ENCODE measurements at regions not wholly inside any gene's neighbourhood (a gene's known extent, or its start where the extent isn't known, plus 50 kb on each side); places are given as distances from the start of the nearest gene placed in this dataset.
"Not testable (repeated sequence)": the region's sequence is repeated elsewhere in the genome, so short reads cannot be mapped to it uniquely, and the experiment has no call there.

DNA sequence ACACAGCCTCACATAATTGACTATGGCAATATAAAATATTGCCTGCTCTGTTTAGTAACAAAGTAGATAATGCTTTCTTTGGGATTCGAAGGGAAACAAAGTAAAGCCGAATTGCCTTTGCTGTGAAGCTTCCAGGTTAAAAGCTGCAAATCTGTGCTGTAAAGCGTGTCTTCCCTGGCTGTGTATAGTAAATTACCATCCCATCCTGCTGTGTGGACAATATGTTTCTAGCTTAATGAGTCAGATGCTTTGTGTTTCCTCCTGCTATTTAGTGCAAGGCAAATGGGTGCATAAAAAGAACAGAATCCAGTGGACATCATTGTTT is 265.1 kb downstream of the SOCS6 start:
- TF ChIP-seq, protein P1, sequence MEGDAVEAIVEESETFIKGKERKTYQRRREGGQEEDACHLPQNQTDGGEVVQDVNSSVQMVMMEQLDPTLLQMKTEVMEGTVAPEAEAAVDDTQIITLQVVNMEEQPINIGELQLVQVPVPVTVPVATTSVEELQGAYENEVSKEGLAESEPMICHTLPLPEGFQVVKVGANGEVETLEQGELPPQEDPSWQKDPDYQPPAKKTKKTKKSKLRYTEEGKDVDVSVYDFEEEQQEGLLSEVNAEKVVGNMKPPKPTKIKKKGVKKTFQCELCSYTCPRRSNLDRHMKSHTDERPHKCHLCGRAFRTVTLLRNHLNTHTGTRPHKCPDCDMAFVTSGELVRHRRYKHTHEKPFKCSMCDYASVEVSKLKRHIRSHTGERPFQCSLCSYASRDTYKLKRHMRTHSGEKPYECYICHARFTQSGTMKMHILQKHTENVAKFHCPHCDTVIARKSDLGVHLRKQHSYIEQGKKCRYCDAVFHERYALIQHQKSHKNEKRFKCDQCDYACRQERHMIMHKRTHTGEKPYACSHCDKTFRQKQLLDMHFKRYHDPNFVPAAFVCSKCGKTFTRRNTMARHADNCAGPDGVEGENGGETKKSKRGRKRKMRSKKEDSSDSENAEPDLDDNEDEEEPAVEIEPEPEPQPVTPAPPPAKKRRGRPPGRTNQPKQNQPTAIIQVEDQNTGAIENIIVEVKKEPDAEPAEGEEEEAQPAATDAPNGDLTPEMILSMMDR (conservative IDR thresholded peaks at IDR 0.05; ENCODE audit: control insufficient read depth, insufficient read depth, low read depth, low read length): no peak
- no peak for DNase-seq (ENCODE audit: low read depth)
- no peak overlapping the region for H3K4me3 ChIP-seq (ENCODE audit: control insufficient read depth, low read depth, low read length)

DNA sequence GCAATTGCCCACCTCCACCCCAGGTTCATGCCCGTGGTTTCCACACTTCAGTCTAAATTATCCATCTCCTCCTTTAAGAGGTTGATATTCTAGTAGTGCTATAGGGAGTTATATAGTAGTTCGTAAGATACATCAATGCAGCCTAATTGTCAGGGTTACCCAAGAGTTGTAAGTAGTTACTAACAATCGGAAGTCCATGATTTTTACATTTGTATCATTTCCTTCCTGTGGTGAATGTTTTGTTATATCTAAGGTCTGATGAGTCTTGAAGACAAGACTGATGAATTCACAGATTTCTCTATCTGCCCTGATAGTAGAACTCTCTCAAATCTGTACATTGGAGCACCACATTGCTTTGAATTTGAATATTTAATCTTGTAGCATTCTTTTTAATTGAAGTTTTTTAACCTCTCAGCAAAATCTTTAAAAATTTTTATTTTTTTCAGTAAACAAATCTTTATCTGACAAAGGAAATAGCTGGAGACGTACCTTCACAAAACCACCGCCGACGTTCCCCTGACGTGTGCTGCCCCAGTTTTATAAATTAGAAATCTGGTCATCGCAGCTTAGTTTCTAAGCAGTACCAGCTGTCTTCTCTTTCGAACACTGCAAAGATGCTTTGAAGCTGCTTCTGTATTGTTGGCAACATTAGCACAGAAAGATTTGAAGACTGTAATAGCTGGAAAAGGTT is 264.5 kb downstream of the SOCS6 start:
- no peak overlapping the region for H3K4me3 ChIP-seq (ENCODE audit: control insufficient read depth, low read depth, low read length)
- DNase-seq (ENCODE audit: low read depth): no peak
- TF ChIP-seq, protein P1 (conservative IDR thresholded peaks at IDR 0.05; ENCODE audit: control insufficient read depth, insufficient read depth, low read depth, low read length): no peak

DNA sequence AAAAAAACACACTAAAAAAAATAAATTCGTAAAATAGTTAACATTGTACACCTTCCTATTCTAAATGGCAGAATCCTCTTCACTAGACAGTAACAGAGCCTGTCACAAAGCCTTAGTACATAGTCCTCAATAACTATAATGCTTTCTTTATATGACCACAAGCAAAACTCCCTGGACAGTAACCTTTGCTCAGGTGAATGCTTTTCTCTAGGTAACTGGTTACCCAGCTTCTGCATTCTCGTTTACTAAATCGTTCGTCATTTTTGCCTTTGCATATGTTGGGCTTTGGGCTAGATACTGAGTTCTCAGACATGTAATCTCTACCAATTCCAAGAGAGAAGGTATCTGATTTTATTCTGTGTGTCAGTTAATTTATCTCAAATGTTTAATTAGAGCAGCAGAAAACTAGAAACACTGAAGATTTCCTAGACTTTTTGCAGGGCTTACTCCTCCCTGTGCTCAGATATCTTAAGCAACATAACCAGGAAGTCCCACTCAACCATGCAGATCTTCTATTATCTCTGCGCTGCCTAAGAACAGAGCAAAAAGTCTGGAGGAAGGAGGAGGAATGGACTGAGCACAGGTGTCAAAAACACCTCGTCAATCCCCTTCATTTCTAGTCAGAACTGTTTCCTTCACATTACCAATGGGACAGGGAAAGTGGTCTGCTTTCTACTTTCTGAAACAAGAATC is 247.7 kb downstream of the SOCS6 start:
- TF ChIP-seq, protein P1 (conservative IDR thresholded peaks at IDR 0.05; ENCODE audit: control insufficient read depth, insufficient read depth, low read depth, low read length): no peak
- H3K4me3 ChIP-seq (ENCODE audit: control insufficient read depth, low read depth, low read length): no peak overlapping the region
- DNase-seq (ENCODE audit: low read depth): no peak

DNA sequence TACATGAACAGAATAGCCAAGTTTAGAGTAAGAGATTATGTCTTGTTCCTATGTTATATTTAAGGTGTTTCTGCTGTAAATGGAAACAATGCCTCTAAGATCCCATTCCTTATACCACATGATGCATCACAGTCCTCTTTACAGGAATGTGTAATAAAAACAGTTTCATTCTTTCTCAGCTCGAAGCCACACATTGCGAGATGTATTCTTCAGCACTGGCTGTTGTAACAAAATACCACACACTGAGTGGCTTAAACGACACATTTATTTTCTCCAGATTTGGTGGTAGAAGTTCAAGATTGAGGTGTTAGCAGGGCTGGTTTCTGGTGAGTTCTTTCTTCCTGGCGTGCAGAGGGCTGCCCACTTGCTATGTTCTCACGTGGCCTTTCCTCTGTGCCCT is 246.2 kb downstream of the SOCS6 start:
- H3K4me3 ChIP-seq (ENCODE audit: control insufficient read depth, low read depth, low read length): no peak overlapping the region
- no peak for DNase-seq (ENCODE audit: low read depth)
- TF ChIP-seq, protein P1 (conservative IDR thresholded peaks at IDR 0.05; ENCODE audit: control insufficient read depth, insufficient read depth, low read depth, low read length): no peak

DNA sequence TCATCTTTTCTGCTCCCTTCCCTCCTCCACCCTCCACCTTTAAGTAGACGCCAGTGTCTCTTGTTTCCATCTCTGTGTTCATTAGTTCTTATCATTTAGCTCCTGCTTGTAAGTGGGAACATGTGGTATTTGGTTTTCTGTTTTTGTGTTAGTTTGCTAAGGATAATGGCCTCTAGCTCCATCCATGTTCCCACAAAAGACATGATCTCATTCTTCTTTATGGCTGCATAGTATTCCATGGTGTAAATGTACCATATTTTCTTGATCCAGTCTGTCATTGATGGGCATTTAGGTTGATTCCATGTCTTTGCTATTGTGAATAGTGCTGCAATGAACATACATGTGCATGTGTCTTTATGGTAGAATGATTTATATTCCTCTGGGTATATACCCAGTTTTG is 236.5 kb downstream of the SOCS6 start:
- H3K4me3 ChIP-seq (ENCODE audit: control insufficient read depth, low read depth, low read length); DNase-seq (ENCODE audit: low read depth): not testable (repeated sequence)

DNA sequence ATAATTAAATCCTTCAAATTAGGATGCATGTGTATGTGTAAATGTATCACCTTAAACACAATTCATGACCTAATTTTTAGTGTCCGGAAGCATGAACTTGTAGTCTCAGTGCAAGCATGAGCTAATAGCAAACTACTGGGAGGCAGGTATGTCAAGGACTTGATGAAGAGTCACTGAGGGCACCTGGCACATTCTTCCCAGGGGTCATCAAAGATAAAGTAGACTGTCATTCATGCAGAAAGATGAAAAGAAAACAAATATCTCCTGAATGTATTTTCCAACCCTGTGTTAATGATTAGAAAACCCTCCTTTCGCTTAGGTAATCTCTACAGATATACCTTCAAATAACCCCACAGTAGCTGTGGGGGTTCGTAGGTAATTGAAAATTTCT is 234.9 kb downstream of the SOCS6 start:
- no peak for DNase-seq (ENCODE audit: low read depth)
- no peak overlapping the region for H3K4me3 ChIP-seq (ENCODE audit: control insufficient read depth, low read depth, low read length)
- TF ChIP-seq, protein P1 (conservative IDR thresholded peaks at IDR 0.05; ENCODE audit: control insufficient read depth, insufficient read depth, low read depth, low read length): no peak

DNA sequence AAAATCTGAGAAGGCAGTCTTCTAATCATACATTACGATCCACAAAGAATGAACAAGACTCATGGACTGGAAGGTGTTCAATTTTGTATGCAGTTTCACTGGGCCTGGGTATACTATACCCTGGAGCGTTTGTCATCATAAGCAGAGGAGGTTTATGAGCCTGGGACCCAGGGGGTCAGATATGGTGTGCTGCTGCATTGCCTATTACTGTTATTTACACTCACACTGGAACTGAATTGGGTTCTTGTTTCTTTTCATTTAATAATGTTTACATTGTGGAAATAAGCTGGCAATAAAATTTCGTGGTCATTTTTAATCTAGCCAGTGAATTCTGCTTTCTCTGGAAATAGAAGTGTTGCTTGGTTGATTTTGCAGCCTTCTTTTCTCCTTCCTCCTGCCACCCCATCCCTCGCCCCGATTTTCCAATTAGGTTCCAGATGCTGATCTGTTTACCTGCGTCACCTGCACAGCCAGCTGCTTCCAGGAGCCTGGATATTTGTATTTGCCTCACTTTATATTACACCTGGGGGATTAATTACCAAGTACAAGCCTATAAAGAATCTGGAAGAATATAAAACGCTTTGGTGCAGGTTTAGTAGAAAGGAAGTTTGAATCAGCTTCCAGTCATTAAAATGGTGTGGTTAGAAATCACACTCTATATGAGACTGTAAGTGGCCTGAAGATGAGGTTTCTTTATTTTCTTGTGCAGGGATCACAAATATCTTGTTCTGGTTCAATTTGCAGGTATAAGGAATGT is 234.4 kb downstream of the SOCS6 start:
- TF ChIP-seq, protein P1 (conservative IDR thresholded peaks at IDR 0.05; ENCODE audit: control insufficient read depth, insufficient read depth, low read depth, low read length): no peak
- H3K4me3 ChIP-seq (ENCODE audit: control insufficient read depth, low read depth, low read length): no peak overlapping the region
- DNase-seq (ENCODE audit: low read depth): no peak
